LNCAP (cell line): ENCODE measurements at regions not wholly inside any gene's neighbourhood (a gene's known extent, or its start where the extent isn't known, plus 50 kb on each side); places are given as distances from the start of the nearest gene placed in this dataset.

Source experiments
- TF ChIP-seq, protein P1 (sequence below): fragments of 450-650 bp; IDR thresholded peaks from 2 replicates; pipeline ENCODE4 v1.5.1; 2017; ENCODE audit warnings: mild to moderate bottlenecking

DNA sequence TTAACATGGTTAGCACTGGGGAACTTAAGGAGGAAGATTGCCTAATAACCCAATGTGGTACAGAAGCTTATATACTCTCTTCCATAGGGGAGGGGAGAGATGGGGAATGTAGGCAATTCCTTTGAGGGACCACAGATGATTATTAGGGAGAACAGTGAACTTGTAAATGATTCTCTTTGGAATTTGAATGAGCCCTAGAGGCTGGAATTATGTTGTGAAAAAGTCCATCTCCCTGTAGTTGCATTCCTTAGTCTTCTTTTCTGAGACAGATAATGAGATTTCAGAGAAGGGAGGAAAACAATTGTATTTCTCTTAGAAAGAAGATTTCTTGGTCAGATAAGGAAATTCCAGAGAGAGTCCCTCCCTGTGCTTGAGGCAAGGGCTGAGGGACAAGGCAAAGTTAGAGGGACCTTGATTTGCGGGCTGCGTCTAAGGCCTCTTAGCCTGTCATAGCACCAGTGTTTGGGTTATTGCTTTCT, 89.0 kb upstream of the HMCN1 start:
- TF ChIP-seq, protein P1, sequence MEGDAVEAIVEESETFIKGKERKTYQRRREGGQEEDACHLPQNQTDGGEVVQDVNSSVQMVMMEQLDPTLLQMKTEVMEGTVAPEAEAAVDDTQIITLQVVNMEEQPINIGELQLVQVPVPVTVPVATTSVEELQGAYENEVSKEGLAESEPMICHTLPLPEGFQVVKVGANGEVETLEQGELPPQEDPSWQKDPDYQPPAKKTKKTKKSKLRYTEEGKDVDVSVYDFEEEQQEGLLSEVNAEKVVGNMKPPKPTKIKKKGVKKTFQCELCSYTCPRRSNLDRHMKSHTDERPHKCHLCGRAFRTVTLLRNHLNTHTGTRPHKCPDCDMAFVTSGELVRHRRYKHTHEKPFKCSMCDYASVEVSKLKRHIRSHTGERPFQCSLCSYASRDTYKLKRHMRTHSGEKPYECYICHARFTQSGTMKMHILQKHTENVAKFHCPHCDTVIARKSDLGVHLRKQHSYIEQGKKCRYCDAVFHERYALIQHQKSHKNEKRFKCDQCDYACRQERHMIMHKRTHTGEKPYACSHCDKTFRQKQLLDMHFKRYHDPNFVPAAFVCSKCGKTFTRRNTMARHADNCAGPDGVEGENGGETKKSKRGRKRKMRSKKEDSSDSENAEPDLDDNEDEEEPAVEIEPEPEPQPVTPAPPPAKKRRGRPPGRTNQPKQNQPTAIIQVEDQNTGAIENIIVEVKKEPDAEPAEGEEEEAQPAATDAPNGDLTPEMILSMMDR = no peak

DNA sequence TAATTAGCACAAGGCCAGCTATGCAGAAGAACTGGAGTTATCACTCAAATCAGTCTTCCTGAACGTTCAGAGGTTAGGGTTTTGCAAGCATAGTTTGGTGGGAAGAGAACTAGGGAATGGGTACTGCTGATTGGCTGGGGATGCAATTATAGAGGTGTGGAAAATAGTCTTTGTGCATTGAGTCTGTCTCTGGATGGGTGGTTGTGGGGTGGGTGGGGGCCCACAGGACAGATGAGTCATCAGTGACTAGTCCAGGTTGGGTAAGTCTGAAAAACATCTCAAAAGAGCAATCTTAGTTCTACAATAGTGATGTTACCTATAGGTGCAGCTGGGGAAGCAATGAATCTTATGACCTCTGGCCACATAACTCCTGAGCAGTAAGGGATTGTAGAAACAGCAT, 89.7 kb upstream of the HMCN1 start:
- TF ChIP-seq, protein P1 = no peak

DNA sequence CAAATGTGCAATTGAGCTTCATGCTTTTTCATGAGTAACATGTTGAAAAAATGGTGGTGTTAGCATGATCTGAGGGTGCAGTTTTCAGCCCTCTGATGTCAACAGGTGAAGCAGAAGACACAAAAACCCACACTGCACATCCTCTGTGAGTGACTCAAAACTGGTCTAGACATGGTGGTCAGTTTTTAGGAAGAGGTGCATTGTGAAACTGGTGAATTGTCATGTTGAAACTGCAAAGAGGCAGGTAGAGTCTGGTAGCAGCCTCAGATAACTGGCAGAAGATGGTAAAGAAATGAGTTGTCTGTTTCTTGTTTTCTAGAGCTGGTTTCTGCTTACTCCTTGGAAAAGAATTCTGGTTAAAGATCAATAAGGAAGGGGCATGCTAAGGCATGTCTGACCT, 97.3 kb upstream of the HMCN1 start:
- TF ChIP-seq, protein P1 = no peak

DNA sequence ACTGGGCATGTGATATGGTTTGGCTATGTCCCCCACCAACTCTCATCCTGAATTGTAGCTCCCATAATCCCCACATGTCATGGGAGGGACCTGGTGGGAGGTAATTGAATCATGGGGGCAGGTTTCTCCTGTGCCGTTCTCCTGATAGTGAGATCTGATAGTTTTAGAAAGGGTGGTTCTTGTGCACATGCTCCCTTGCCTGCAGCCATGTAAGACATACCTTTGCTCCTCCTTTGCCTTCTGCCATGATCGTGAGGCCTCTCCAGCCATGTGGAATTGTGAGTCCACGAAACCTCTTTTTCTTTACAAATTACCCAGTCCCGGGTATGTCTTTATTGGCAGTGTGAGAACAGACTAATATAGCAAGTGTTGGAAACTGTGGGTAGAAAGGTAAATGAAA, 99.5 kb upstream of the HMCN1 start:
- TF ChIP-seq, protein P1 = no peak

DNA sequence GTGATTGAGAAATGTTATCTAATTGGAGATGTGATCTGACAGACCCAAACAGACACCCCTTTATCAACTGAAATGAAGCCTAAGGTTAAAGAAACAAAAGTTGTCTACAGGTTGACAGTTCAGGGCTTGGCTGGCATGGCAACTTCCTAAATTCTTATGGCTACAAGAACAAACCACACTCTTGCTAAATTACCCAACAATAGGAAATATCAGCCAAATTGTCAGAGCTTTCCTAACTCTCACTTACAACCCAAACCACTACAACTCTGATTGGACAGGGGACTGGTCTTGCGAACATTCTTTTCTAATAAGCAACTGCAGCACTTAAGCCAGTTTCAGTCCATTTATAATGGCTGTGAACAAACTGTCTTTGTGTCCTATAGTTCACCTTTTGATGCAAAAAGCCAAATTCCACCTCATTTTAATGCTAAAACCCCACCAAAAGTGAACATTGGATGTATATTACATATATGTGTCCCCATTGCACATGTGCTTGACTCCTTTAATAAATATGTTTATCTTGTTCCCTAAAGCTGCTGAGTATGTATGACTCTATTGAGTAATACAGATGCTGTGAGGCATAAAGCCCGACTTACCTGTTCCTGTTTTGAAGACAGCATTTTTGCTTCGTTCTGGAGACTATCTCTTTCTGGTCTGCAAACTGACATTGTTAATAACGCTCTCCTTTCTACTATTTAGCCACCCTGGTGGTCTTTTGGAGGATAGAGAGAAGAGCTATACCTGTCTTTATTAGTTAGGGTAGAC, 101.3 kb upstream of the HMCN1 start:
- TF ChIP-seq, protein P1 = no peak

DNA sequence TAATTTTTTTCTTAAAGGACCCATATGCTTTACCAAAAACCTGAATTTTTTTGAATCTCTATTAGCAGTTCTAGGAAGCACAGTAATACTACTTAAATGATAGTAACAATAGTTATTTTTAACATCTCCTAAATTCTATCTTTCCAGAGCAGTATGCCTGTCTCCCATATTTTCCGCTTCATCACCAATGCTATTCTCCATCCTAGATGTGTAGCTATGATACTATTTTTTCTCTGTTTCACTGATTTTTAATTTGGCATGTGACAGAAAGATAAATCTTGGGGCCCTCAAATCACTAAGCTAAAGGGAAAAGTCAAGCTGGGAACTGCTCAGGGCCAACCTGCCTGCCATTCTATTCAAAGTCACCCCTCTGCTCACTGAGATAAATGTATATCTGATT, 102.3 kb upstream of the HMCN1 start:
- TF ChIP-seq, protein P1 = no peak

DNA sequence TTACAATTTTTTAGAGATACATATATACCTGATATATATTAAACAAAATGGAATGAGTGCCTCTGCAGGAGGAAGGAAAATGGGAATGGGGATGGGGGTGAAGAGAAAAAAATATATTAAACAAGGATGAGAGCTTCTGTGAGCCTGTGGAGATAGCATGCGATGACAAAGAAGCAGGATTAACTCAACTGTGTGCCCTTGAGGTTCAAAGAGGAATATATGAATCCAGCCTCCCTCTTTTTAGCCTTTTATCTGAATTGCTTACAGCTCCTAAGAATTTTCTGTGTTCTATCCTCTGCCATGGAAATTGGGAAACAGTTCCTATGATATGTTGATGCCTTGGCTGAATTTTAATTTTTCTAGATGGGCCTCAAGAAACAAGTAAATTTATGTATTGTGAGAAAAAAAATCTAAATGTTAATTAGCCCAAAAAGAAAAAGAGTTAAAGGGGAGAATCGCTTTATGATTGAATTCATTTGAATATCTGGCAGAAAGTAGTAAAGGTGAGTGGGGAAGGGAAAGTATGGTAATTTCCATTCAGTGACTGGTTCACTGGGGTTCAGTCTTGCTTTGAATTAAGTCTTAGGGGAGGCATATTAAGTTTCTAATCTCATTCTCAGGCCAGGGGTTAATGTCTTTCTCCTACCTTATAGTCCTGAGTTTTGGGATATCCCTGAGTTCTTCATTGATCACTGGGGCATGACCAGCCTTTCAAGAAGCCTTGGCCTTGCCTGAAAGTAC, 106.3 kb upstream of the HMCN1 start:
- TF ChIP-seq, protein P1 = no peak
